ENCODE measurements at regions not wholly inside any gene's neighbourhood (a gene's known extent, or its start where the extent isn't known, plus 50 kb on each side); places are given as distances from the start of the nearest gene placed in this dataset.

DNA sequence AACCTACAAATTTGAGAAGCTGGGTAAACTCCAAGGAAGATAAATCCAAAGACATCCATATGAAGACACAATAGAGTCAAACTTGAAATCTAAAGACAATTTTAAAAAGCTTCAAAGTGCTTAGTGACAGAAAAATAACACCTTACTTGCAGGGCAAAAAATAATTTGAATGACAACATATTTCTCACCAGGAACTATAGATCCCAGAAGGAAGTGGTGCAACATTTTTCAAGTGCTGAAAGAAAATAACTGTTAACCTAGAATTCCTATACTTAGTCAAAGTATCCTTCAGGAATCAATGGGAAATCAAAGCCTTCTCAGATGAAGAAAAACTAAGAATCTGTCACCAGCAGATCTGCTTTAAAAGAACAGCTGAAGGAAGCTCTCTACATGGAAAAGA lies 184.4 kb downstream of the HLX start:
- no peak for DNase-seq (ENCODE audit: low spot score)
- TF ChIP-seq, protein P1, sequence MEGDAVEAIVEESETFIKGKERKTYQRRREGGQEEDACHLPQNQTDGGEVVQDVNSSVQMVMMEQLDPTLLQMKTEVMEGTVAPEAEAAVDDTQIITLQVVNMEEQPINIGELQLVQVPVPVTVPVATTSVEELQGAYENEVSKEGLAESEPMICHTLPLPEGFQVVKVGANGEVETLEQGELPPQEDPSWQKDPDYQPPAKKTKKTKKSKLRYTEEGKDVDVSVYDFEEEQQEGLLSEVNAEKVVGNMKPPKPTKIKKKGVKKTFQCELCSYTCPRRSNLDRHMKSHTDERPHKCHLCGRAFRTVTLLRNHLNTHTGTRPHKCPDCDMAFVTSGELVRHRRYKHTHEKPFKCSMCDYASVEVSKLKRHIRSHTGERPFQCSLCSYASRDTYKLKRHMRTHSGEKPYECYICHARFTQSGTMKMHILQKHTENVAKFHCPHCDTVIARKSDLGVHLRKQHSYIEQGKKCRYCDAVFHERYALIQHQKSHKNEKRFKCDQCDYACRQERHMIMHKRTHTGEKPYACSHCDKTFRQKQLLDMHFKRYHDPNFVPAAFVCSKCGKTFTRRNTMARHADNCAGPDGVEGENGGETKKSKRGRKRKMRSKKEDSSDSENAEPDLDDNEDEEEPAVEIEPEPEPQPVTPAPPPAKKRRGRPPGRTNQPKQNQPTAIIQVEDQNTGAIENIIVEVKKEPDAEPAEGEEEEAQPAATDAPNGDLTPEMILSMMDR (IDR thresholded peaks at IDR 0.05; ENCODE audit: extremely low read depth, insufficient read depth, missing control alignments): no peak
- in situ Hi-C loops (cut with MboI; ENCODE audit: low pct_unique_long_range_greater_than_20kb, low sequenced_read_pairs, unreplicated experiment): no loop called here

DNA sequence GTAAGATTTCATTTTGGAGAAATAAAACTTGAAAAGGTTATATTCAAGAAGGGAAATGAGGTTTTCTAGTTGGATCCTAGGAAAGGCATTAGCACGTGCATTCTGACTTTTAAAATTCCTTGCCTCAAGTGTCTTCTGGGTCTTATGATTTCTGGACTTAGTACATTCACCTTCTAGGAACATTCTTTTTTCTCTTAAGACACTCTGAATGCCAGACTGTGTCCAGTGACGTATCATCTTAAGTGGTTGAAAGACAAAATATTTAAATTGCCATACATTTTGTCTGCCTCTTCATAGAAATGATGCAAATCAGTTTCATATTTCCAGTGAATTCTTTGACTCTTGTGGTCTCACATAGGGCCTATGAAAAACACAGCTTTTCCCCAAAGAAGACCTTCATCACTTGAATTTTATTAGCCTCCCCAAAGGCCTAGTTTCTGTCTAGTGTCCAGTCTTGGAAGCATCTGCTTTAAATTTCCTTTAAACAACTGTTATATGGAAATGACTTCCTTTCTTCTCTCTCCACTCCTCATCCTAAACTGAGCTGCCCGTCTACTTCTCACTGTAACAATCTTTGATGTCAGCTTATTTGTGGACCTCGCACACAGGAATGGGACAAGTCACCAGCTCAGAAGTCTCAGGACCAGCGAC lies 187.2 kb downstream of the HLX start:
- DNase-seq (ENCODE audit: low spot score): no peak
- TF ChIP-seq, protein P1 (IDR thresholded peaks at IDR 0.05; ENCODE audit: extremely low read depth, insufficient read depth, missing control alignments): no peak
- in situ Hi-C loops (cut with MboI; ENCODE audit: low pct_unique_long_range_greater_than_20kb, low sequenced_read_pairs, unreplicated experiment): no loop called here

DNA sequence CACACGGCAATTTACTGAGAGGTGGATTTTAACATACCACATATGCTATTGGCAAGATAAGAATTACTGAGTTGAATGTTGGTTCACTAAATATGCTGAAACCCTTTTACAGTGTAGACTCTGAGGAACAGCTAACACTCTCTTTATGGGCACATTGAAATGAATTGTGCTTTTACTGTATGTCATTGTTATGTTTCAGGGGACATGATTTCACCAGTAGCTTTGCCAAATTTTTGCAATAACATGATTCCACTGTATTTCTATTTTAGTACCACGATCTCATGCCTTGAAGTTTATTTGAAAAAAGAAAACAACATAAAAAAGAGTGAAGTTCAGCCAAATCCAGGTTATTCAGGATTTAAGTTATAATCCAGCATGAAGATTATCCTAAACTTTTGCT lies 188.5 kb downstream of the HLX start:
- in situ Hi-C loops (cut with MboI; ENCODE audit: low pct_unique_long_range_greater_than_20kb, low sequenced_read_pairs, unreplicated experiment): no loop called here
- TF ChIP-seq, protein P1 (IDR thresholded peaks at IDR 0.05; ENCODE audit: extremely low read depth, insufficient read depth, missing control alignments): no peak
- DNase-seq (ENCODE audit: low spot score): no peak

DNA sequence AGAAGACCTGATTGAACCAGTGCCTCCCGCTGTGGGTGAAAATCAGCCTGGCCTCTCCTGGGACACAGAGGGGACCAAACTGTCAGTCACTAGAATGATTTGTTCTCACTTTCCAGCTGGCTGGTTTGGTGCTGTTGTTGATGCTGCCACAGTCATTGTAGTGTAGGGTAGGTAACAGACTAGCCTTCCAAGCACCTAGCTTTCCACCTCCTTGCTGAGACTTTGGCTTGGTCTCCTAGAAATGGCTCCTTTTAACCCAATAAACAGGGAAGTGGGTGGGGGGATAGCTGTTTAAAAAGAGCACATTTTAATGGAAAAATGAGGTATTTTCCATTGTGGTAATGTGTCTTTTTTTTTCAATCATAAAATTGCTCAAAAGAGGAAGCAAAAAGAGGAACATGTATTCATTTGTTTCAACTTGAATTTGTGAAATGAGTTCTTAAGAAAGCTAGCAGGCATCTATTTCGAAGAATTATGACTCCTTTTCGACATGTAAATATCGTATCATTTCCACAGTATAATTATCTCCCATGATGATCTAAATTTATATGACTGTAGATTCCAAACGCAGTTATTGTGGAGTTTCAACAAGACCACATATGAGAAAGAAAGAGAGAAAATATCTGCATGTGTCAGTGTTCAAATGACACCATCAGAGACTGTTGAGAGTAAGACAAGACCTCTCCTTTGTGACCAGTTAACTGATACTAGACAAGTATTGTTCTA lies 190.1 kb downstream of the HLX start:
- TF ChIP-seq, protein P1 (IDR thresholded peaks at IDR 0.05; ENCODE audit: extremely low read depth, insufficient read depth, missing control alignments): no peak
- in situ Hi-C loops (cut with MboI; ENCODE audit: low pct_unique_long_range_greater_than_20kb, low sequenced_read_pairs, unreplicated experiment): no loop called here
- DNase-seq (ENCODE audit: low spot score): peak; percentile 40

DNA sequence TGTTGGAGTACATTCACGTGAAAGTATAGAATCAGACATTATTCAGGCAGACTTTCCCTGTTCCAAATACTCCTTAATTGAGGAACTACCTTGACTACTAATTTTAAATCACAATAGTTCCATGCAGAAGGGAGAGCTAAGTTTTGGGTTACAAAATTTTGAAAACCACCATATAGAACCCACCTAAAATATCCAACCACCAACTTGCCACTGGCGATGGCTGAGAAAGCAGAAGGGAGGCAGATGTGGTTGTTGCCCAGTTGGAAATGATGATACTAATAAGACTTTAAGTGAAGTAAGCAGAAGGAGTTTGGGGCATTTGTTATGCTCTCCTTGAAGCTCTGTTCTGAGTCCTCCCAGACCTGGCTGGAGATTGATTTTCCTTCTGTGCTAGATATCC lies 190.7 kb downstream of the HLX start:
- DNase-seq (ENCODE audit: low spot score): no peak
- TF ChIP-seq, protein P1 (IDR thresholded peaks at IDR 0.05; ENCODE audit: extremely low read depth, insufficient read depth, missing control alignments): no peak
- in situ Hi-C loops (cut with MboI; ENCODE audit: low pct_unique_long_range_greater_than_20kb, low sequenced_read_pairs, unreplicated experiment): no loop called here

DNA sequence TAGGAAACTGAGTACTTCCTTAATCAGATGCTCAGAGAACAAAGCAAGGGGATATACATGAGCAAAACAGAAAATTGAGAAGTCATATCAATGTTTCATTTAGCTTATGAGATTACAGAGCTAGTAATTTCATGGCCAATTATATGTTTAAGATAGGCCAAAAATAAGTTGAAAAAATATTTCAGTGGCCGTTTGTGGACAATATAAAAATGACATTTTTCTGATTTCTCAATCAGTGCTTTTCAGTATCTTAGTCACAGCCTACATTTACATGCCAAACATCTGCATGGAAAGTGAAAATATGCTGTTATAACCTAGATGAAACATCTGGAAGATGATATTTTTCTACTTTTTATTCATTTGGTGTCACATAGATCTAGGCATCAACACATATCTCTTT lies 192.5 kb downstream of the HLX start:
- in situ Hi-C loops (cut with MboI; ENCODE audit: low pct_unique_long_range_greater_than_20kb, low sequenced_read_pairs, unreplicated experiment): no loop called here
- DNase-seq (ENCODE audit: low spot score): no peak
- TF ChIP-seq, protein P1 (IDR thresholded peaks at IDR 0.05; ENCODE audit: extremely low read depth, insufficient read depth, missing control alignments): no peak
